ENCODE measurements at regions not wholly inside any gene's neighbourhood (a gene's known extent, or its start where the extent isn't known, plus 50 kb on each side); places are given as distances from the start of the nearest gene placed in this dataset.
"Not testable (repeated sequence)": the region's sequence is repeated elsewhere in the genome, so short reads cannot be mapped to it uniquely, and the experiment has no call there.

DNA sequence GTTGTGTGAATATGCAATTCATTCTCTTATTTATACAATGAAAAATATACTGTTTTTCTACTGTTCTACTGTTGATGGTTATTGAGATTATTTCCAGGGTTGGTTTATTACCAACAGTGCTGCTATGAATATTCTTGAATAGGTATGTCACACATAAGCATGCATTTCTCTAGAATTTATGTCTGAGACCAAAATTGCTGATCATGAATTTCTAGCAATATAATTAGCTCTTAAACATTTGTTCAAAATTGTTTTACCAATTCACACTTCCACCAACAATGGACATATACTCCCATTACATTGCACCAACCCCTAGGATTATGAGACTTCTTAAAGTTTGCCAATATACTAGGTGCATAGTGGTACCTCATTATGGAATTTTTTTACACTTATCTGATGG is 164.1 kb upstream of the KCNQ5 start:
- no peak for DNase-seq

DNA sequence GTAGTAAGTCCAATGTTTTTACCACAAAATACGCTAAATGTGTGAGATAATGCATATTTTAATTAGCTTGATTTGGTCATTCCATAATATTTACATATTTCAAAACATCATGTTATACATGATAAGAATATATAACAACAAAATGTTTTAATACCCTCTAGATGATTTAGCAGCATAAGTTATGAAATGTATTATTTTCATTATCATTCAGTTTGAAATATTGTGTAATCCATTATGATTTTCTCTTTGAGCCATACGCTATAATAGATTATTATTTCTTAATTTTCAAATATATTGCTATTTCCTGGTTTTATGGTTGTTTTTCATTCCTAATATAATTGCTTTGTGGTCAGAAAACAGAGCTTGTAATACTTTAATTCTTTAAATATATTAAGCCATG is 163.3 kb upstream of the KCNQ5 start:
- DNase-seq: no peak

DNA sequence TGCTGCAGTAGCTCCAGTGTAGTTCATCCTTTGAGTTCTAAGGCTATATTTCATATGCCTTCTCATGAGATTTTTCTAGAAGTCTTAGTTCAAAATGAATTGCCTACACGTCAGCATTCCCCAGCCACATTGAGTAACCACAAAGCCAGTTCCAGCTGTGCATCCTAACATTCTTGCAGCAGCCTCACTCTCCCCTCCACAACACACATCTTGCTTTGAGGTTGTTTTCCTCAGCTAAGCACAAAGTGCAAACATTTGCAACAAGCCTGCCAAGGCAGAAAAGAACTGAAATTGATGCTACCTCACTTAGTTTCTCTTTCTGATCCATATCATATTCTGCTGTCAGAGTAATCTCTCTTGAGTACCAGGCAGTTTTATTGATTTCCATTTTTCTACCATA is 160.7 kb upstream of the KCNQ5 start:
- peak; percentile 72 for DNase-seq

DNA sequence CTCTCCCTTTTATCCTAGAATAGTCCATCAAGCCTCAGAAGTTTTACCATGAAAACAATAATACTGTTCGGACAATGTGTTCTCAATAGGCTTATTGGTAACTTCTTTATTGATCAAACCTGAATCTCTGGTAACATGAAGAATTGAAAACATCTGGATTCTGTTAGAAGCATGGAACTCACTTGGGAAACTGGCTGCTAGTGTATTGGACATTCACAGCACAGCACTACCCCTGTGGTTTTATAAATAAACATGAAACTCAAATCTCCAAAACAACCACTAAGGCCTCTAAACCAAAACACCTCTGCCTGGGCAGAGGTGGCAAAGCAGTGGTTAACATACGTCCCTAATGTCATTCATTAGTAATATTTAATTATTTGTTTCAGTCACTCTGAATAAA is 157.6 kb upstream of the KCNQ5 start:
- peak; percentile 17 for DNase-seq

- DNase-seq: peak; percentile 79
Measured at GRCh38 chr6:72464791-72465691, 156.8 kb upstream of the KCNQ5 start.

DNA sequence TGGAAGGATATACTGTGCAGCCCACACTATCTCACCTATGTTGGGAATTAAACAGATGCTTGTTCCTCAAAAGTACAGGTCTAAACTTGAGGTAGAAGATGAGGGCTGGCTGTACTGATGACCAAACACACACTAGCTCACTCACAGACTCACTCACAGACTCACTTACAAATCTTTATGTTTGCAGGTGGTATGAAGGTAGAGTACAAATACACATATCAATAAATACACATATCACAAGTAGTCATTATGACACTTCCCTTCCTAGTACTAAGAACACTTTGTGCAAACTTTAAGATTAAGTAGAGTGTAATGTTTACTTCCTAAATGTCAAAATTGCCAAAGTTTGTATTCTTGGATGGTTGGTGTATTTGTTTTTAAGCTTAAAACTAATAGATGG is 155.4 kb upstream of the KCNQ5 start:
- DNase-seq: no peak

- no peak for DNase-seq
Measured at GRCh38 chr6:72466971-72467566, 154.8 kb upstream of the KCNQ5 start.

DNA sequence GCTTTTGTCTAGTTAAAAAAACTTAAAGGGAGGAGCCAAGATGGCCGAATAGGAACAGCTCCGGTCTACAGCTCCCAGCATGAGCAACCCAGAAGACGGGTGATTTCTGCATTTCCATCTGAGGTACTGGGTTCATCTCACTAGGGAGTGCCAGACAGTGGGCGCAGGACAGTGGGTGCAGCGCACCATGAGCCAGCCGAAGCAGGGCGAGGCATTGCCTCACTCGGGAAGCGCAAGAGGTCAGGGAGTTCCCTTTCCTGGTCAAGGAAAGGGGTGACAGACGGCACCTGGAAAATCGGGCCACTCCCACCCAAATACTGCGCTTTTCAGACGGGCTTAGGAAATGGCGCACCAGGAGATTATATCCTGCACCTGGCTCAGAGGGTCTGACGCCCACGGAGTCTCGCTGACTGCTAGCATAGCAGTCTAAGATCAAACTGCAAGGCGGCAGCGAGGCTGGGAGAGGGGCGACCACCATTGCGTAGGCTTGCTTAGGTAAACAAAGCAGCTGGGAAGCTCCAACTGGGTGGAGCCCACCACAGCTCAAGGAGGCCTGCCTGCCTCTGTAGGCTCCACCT is 152.4 kb upstream of the KCNQ5 start:
- not testable (repeated sequence) for DNase-seq

- no peak for DNase-seq
Measured at GRCh38 chr6:72476051-72476450, 145.8 kb upstream of the KCNQ5 start.

- DNase-seq: no peak
Measured at GRCh38 chr6:72476646-72477045, 145.2 kb upstream of the KCNQ5 start.

- DNase-seq: no peak
Measured at GRCh38 chr6:72495441-72495840, 126.4 kb upstream of the KCNQ5 start.

DNA sequence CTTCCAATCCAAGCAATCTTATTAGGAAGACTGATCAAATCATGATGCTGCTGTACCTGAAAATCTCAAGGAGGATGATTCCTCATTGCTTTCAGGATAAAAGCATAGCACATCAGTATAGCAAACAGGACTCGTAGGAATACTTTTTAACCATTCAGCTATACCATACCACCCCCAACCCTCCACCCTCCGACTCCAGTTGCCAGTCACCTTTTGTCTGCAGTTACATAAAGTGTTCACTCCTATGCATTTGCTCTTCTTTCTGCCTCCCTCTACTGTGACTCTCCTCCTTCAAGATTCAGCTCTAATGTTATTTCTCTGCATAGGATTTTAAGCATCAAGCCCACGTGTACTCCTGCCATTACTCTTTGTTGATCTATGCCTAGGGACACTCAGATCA is 124.7 kb upstream of the KCNQ5 start:
- no peak for DNase-seq

DNA sequence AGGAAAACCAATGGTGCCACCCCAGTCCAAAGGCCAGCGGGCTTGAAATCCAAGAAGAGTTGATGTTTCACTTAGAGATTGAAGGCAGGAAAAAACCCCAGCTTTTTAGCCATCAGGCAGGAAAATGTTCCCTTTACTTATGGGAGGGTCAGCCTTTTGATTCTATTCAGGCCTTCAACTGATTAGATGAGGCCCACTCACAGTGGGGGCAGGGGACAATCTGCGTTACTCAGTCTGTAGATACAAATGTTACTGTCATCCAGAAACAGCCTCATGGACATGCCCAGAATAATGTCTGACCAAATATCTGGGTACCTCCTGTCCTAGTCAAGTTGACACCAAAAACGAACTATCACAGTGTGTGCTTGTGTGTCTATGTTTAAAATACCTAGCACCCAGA is 121.2 kb upstream of the KCNQ5 start:
- DNase-seq: no peak

DNA sequence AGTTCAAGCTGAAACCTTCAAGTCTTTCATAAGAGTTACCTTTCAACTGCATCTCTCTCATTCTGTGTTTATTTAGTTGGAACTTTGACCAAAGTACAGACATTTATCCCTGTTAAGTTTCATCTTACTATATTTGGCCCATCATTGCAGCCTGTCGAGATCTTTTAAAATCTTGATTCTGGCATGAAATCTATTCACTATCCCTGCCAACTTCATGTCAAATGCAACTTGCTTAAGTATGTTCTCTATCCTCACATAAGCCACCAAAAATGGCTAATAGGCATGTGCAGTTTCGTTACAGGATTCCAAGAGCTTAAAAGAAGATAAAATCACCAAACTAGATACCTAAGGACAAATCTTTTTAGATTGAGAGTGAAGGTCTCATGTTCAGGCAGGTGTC is 117.5 kb upstream of the KCNQ5 start:
- DNase-seq: no peak

- no peak for DNase-seq
Measured at GRCh38 chr6:72505446-72505845, 116.4 kb upstream of the KCNQ5 start.

DNA sequence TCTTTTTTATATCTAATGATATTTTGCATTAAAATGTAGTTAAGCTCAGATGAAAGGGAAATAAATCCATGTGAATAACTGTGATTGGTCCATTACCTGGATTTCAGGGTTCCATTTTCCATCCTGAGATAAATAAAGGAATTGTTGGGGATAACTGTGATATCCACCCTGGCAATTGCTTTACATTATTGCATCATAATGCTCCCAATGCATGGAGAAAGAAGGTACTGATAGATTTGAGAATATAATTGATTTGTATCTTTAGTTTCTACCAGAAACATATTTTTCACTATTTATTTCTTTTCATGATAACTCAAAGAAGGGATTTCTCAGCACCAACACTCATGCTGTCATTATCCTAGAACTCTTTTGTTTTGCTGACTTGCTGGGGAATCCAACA is 102.0 kb upstream of the KCNQ5 start:
- no peak for DNase-seq

- no peak for DNase-seq
Measured at GRCh38 chr6:72521684-72522083, 100.2 kb upstream of the KCNQ5 start.

DNA sequence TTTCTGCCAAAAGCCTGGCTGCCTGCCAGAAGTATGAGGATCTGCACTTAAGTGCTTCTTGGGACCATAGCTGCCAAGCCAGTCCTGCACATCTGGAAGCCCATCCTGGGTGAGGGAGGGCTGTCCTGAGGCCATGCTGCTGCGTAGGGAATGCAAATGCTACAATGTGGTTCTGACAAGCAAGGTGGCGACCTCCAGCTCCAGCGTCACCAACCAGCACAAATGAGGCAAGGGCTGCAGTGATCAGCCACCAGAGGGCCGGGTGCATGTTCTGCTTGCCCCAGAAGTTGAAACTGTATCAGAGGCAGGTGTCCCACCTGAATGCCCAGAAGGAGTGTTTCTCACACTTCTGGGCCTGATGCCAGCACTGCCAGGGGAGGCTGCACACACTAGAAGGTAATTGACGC is 99.1 kb upstream of the KCNQ5 start:
- DNase-seq: no peak

- no peak for DNase-seq
Measured at GRCh38 chr6:72524011-72524645, 97.7 kb upstream of the KCNQ5 start.

DNA sequence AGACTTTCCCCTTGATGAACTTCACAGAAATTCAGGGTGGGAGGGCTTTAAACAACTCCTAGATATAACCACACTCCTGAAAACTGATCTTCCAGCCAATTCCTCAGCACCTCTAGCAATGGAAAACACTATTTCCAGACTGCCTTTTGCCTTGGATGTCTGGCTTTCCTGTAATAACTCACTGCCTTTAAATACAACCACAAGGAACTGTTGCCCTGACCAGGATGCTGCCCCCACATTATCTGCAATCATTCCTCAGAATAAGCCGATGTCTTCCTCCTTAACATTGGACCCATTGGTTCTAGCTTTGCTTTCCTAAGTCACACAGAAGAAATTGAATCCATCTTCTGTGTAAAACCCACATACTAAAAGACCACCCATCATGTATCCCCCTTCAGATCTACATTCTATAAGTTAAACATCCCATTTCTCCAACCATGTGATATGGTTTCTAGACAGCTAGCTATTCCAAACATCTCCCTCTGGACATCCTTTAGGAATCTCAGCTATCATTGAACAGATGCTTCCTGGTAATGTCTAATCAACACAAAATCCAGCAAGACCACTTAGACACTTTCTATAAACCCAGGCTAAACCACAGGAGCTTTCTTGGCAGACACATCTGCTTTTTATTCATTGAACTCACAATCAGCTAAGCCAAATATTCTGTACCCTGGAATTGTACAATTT is 95.9 kb upstream of the KCNQ5 start:
- peak; percentile 94 for DNase-seq

GRCh38 chr6:72530152-72530551 is 91.7 kb upstream of the KCNQ5 start:
- peak; percentile 9 for DNase-seq

DNA sequence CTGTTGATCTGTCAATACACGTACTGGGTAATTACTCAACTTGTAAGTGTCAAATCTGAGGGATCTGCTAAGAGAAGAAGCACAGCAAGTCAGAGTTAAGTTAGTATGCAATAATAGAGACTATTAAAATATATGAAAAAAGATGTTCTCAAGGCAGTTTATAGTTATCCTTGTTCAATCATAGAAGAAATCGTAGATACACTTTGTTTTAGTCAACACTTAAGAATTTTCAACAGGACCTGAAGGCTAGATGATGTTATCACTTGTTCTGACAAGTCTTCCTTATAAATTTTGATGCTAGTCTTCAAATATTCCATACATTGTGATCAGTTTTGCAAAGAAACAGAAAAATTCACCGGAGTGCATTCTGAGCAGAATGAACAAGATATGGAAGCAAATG is 91.1 kb upstream of the KCNQ5 start:
- no peak for DNase-seq

DNA sequence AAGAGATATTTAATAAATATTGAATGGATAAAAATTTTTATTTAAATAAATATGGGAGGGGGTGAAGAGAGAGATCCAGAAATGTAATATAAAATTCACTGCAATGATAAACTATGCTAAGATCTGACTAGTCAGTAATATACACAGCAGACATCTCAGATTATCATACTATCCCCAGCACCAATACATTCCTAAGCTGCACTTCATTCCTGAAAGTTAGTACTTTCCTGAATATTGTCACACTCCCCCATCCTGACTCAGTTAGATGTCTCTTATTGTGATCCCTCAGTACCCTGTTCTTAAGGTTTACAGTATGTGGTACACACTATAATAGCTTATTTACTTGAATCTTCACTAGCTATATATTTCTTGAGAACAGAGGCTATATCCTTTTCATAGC is 88.3 kb upstream of the KCNQ5 start:
- DNase-seq: peak; percentile 54

Measured in fibroblast of skin of right quadriceps (primary cell).